ENCODE measurements at regions not wholly inside any gene's neighbourhood (a gene's known extent, or its start where the extent isn't known, plus 50 kb on each side); places are given as distances from the start of the nearest gene placed in this dataset.

- H3K27me3 ChIP-seq (ENCODE audit: control insufficient read depth in 1 of 2, insufficient read depth in 2 of 2, low read length in 2 of 2), result no peaks in the 10 kb centered on the region
- peak overlapping the region; percentile 90 for H2AFZ ChIP-seq (ENCODE audit: low read length)
- H3K27ac ChIP-seq (ENCODE audit: extremely low read length, insufficient read depth, low read length), result peak overlapping the region; percentile 36
- no peaks in the 10 kb centered on the region for H3K36me3 ChIP-seq (replicated peaks in 1 of 2; ENCODE audit: control insufficient read depth in 1 of 2, insufficient read depth in 2 of 2, low read length in 2 of 2)
- H3K4me1 ChIP-seq (ENCODE audit: insufficient read depth, low read length), result peaks cover 22% of the 10 kb centered on the region
- no peak overlapping the region for H3K4me3 ChIP-seq (replicated peaks in 1 of 3; ENCODE audit: insufficient read depth in 1 of 3, low read depth in 2 of 3, low read length in 3 of 3)
- BruUV-seq (replicated peaks), result no TSS peak
- ATAC-seq (peak; percentile 68), FAIRE-seq (peak; percentile 32), DNase-seq (ENCODE audit: low spot score) (peak; percentile 27)
- no peaks in the 10 kb centered on the region for H4K20me1 ChIP-seq (ENCODE audit: insufficient read depth, low read length)
- no peaks in the 10 kb centered on the region for H3K79me2 ChIP-seq (ENCODE audit: insufficient read depth, low read length)
- H3K9ac ChIP-seq (ENCODE audit: insufficient read depth, low read depth, low read length), result no peak overlapping the region
- CTCF ChIA-PET (ENCODE audit: low intra/inter-chr PET ratio, low total read pairs), result no interaction called here
- in situ Hi-C loops (cut with HindIII; ENCODE audit: extremely low pct_ligation_motif_present, low pct_unique_long_range_greater_than_20kb) (no loop called here), intact Hi-C loops (cut with micrococcal nuclease; ENCODE audit: unreplicated experiment) (no loop called here)
- no peaks in the 10 kb centered on the region for H3K9me3 ChIP-seq (ENCODE audit: low read length)
- 70% methylated on average over 2 of the region's 2 CpGs for WGBS (ENCODE audit: low lambda C conversion rate)
- POLR2A ChIA-PET, result interaction anchor here (0.6 to 2.2 kb wide), 7 partner anchors 9 to 122 kb away, joined by 3 to 11 read pairs (median 4); partner anchors contain the start of gene PHLDA1
- peak overlapping the region; percentile 34; the same call in 1 of the 2 replicates for H3K4me2 ChIP-seq (ENCODE audit: low read depth, low read length)
- peak; percentile 39; the same call in 1 of the 2 replicates for TF ChIP-seq ZNF12 (CRISPR knock-in tag; IDR thresholded peaks at IDR 0.05)
- TF ChIP-seq FOXA3 (CRISPR knock-in tag; IDR thresholded peaks at IDR 0.05), result 0 out of 2 replicates have a peak, but pooled peaks have one; percentile 12
- TF ChIP-seq ELF3 (CRISPR knock-in tag; IDR thresholded peaks at IDR 0.05), result 0 out of 2 replicates have a peak, but pooled peaks have one; percentile 10
- TF ChIP-seq TEAD3 (CRISPR knock-in tag; optimal IDR thresholded peaks at IDR 0.05; ENCODE audit: borderline replicate concordance), result peak; percentile 66
- no peak for TF ChIP-seq SMAD1 (CRISPR knock-in tag; IDR thresholded peaks at IDR 0.05; ENCODE audit: borderline replicate concordance, low read depth)
- no peak for TF ChIP-seq ZHX2 (IDR thresholded peaks at IDR 0.05; ENCODE audit: low read depth)
- TF ChIP-seq ZHX2 (CRISPR knock-in tag; IDR thresholded peaks at IDR 0.05; ENCODE audit: borderline replicate concordance), result no peak
- TF ChIP-seq CHCHD3 (CRISPR knock-in tag; IDR thresholded peaks at IDR 0.05), result no peak
- TF ChIP-seq FOSL2 (CRISPR knock-in tag; IDR thresholded peaks at IDR 0.05), result peak; percentile 13; the same call in 1 of the 2 replicates
- TF ChIP-seq RELA (CRISPR knock-in tag; IDR thresholded peaks at IDR 0.05), result no peak
- peak; percentile 17; the same call in 1 of the 2 replicates for TF ChIP-seq STAG1 (CRISPR knock-in tag; IDR thresholded peaks at IDR 0.05)
- no peak for TF ChIP-seq ZMYM2 (CRISPR knock-in tag; IDR thresholded peaks at IDR 0.05)
- TF ChIP-seq RAD51 (IDR thresholded peaks at IDR 0.05; ENCODE audit: borderline replicate concordance), result no peak
- 0 out of 2 replicates have a peak, but pooled peaks have one; percentile 27 for TF ChIP-seq SALL1 (CRISPR knock-in tag; IDR thresholded peaks at IDR 0.05)
- TF ChIP-seq GATAD2A (CRISPR knock-in tag; IDR thresholded peaks at IDR 0.05), result peak; percentile 37; the same call in 1 of the 2 replicates
- TF ChIP-seq TFAP4 (IDR thresholded peaks at IDR 0.05; ENCODE audit: borderline replicate concordance, low read depth), result peak; percentile 59; the same call in 1 of the 2 replicates
- no peak for TF ChIP-seq FOXA1 (IDR thresholded peaks at IDR 0.05)
- 0 out of 2 replicates have a peak, but pooled peaks have one; percentile 46 for TF ChIP-seq FOXA1 (CRISPR knock-in tag; IDR thresholded peaks at IDR 0.05)
- TF ChIP-seq KDM2A (CRISPR knock-in tag; IDR thresholded peaks at IDR 0.05; ENCODE audit: borderline replicate concordance, low read depth), result no peak
- no peak for TF ChIP-seq SRY (CRISPR knock-in tag; IDR thresholded peaks at IDR 0.05)
- no peak for TF ChIP-seq ZNF451 (CRISPR knock-in tag; IDR thresholded peaks at IDR 0.05)
- no peak; the same call in 1 of the 2 replicates for TF ChIP-seq HMG20A (CRISPR knock-in tag; IDR thresholded peaks at IDR 0.05; ENCODE audit: borderline replicate concordance)
Measured at GRCh38 chr12:75908961-75909605, 122.5 kb downstream of the PHLDA1 start.
